ENCODE measurements at regions not wholly inside any gene's neighbourhood (a gene's known extent, or its start where the extent isn't known, plus 50 kb on each side); places are given as distances from the start of the nearest gene placed in this dataset.
"Not testable (repeated sequence)": the region's sequence is repeated elsewhere in the genome, so short reads cannot be mapped to it uniquely, and the experiment has no call there.

GRCh38 chr12:24503477-24503876, 445.4 kb downstream of the BCAT1 start:
- not testable (repeated sequence) for H4K12ac ChIP-seq (ENCODE audit: low read depth, low read length); H2AK5ac ChIP-seq (ENCODE audit: low read length); H3K27me3 ChIP-seq (ENCODE audit: insufficient read depth, low read length); H3K79me1 ChIP-seq (ENCODE audit: low read length); H2BK5ac ChIP-seq (ENCODE audit: low read depth, low read length, poor library complexity); H2AFZ ChIP-seq (ENCODE audit: insufficient read depth, low read length, poor library complexity); H2BK12ac ChIP-seq (ENCODE audit: low read length); H2BK120ac ChIP-seq (ENCODE audit: insufficient read depth, low read length, poor library complexity); DNase-seq; H3K27ac ChIP-seq (ENCODE audit: low read depth, low read length); H4K8ac ChIP-seq (ENCODE audit: low read depth, low read length); H3K9ac ChIP-seq (ENCODE audit: low read length); H3K4me1 ChIP-seq (ENCODE audit: control insufficient read depth in 1 of 2, insufficient read depth in 2 of 2, low read length in 2 of 2); H3K36me3 ChIP-seq (ENCODE audit: control insufficient read depth in 1 of 2, insufficient read depth in 2 of 2, low read length in 2 of 2); H3K23ac ChIP-seq (ENCODE audit: low read length); H3K14ac ChIP-seq (ENCODE audit: low read length); H3K9me3 ChIP-seq (ENCODE audit: insufficient read depth, low read depth, low read length); H3K4me2 ChIP-seq (ENCODE audit: low read length); H3K4ac ChIP-seq (ENCODE audit: low read depth, low read length); H3K4me3 ChIP-seq (ENCODE audit: low read depth, low read length); H3K79me2 ChIP-seq (ENCODE audit: control insufficient read depth, insufficient read depth, low read length, poor library complexity); H4K91ac ChIP-seq (ENCODE audit: low read depth, low read length); H3K18ac ChIP-seq (ENCODE audit: low read length)
- WGBS (ENCODE audit: extremely low coverage, insufficient coverage, insufficient read length), result no CpG with 5 or more reads among the region's 1 CpG

GRCh38 chr12:24500831-24501230, 448.1 kb downstream of the BCAT1 start:
- Histone ChIP-seq H3K4me1 (ENCODE audit: control insufficient read depth in 1 of 2, insufficient read depth in 2 of 2, low read length in 2 of 2) (no peaks in the 10 kb centered on the region), H4K8ac (ENCODE audit: low read depth, low read length) (no peak overlapping the region), H3K4me2 (ENCODE audit: low read length) (no peak overlapping the region), H3K4ac (ENCODE audit: low read depth, low read length) (no peak overlapping the region), H4K12ac (ENCODE audit: low read depth, low read length) (no peak overlapping the region), H2AK5ac (ENCODE audit: low read length) (no peak overlapping the region), H3K79me2 (ENCODE audit: control insufficient read depth, insufficient read depth, low read length, poor library complexity) (no peaks in the 10 kb centered on the region), H3K18ac (ENCODE audit: low read length) (no peak overlapping the region), H3K14ac (ENCODE audit: low read length) (no peak overlapping the region), H3K27me3 (ENCODE audit: insufficient read depth, low read length) (no peaks in the 10 kb centered on the region), H3K23ac (ENCODE audit: low read length) (no peak overlapping the region), H3K9ac (ENCODE audit: low read length) (no peak overlapping the region), H2BK5ac (ENCODE audit: low read depth, low read length, poor library complexity) (no peak overlapping the region), H3K27ac (ENCODE audit: low read depth, low read length) (no peak overlapping the region), H3K4me3 (ENCODE audit: low read depth, low read length) (no peak overlapping the region), H4K91ac (ENCODE audit: low read depth, low read length) (no peak overlapping the region), H3K9me3 (ENCODE audit: insufficient read depth, low read depth, low read length) (no peaks in the 10 kb centered on the region), H3K79me1 (ENCODE audit: low read length) (no peaks in the 10 kb centered on the region), H2BK120ac (ENCODE audit: insufficient read depth, low read length, poor library complexity) (no peak overlapping the region), H2BK12ac (ENCODE audit: low read length) (no peak overlapping the region), H3K36me3 (ENCODE audit: control insufficient read depth in 1 of 2, insufficient read depth in 2 of 2, low read length in 2 of 2) (no peaks in the 10 kb centered on the region), H2AFZ (ENCODE audit: insufficient read depth, low read length, poor library complexity) (no peak overlapping the region)
- WGBS (ENCODE audit: extremely low coverage, insufficient coverage, insufficient read length), result no CpG with 5 or more reads among the region's 2 CpGs
- DNase-seq, result no peak

GRCh38 chr12:24500421-24500820, 448.5 kb downstream of the BCAT1 start:
- H3K79me1 ChIP-seq (ENCODE audit: low read length), result no peaks in the 10 kb centered on the region
- no peak overlapping the region for H3K4ac ChIP-seq (ENCODE audit: low read depth, low read length)
- no peak overlapping the region for H2BK120ac ChIP-seq (ENCODE audit: insufficient read depth, low read length, poor library complexity)
- H2AFZ ChIP-seq (ENCODE audit: insufficient read depth, low read length, poor library complexity), result no peak overlapping the region
- no peak overlapping the region for H3K4me2 ChIP-seq (ENCODE audit: low read length)
- H3K27ac ChIP-seq (ENCODE audit: low read depth, low read length), result no peak overlapping the region
- no peak overlapping the region for H3K9ac ChIP-seq (ENCODE audit: low read length)
- H2BK12ac ChIP-seq (ENCODE audit: low read length), result no peak overlapping the region
- WGBS (ENCODE audit: extremely low coverage, insufficient coverage, insufficient read length), result no CpG with 5 or more reads among the region's 4 CpGs
- no peak overlapping the region for H4K8ac ChIP-seq (ENCODE audit: low read depth, low read length)
- no peak overlapping the region for H3K14ac ChIP-seq (ENCODE audit: low read length)
- H3K4me1 ChIP-seq (ENCODE audit: control insufficient read depth in 1 of 2, insufficient read depth in 2 of 2, low read length in 2 of 2), result no peaks in the 10 kb centered on the region
- H4K12ac ChIP-seq (ENCODE audit: low read depth, low read length), result no peak overlapping the region
- H3K23ac ChIP-seq (ENCODE audit: low read length), result no peak overlapping the region
- no peak overlapping the region for H2BK5ac ChIP-seq (ENCODE audit: low read depth, low read length, poor library complexity)
- no peaks in the 10 kb centered on the region for H3K79me2 ChIP-seq (ENCODE audit: control insufficient read depth, insufficient read depth, low read length, poor library complexity)
- H4K91ac ChIP-seq (ENCODE audit: low read depth, low read length), result no peak overlapping the region
- H3K9me3 ChIP-seq (ENCODE audit: insufficient read depth, low read depth, low read length), result no peaks in the 10 kb centered on the region
- no peaks in the 10 kb centered on the region for H3K27me3 ChIP-seq (ENCODE audit: insufficient read depth, low read length)
- no peaks in the 10 kb centered on the region for H3K36me3 ChIP-seq (ENCODE audit: control insufficient read depth in 1 of 2, insufficient read depth in 2 of 2, low read length in 2 of 2)
- no peak overlapping the region for H2AK5ac ChIP-seq (ENCODE audit: low read length)
- no peak overlapping the region for H3K18ac ChIP-seq (ENCODE audit: low read length)
- no peak for DNase-seq
- H3K4me3 ChIP-seq (ENCODE audit: low read depth, low read length), result no peak overlapping the region

- no peaks in the 10 kb centered on the region for H3K79me2 ChIP-seq (ENCODE audit: control insufficient read depth, insufficient read depth, low read length, poor library complexity)
- H3K36me3 ChIP-seq (ENCODE audit: control insufficient read depth in 1 of 2, insufficient read depth in 2 of 2, low read length in 2 of 2), result no peaks in the 10 kb centered on the region
- H3K23ac ChIP-seq (ENCODE audit: low read length), result no peak overlapping the region
- no peak overlapping the region for H2BK12ac ChIP-seq (ENCODE audit: low read length)
- H4K91ac ChIP-seq (ENCODE audit: low read depth, low read length), result no peak overlapping the region
- H3K14ac ChIP-seq (ENCODE audit: low read length), result no peak overlapping the region
- H3K9ac ChIP-seq (ENCODE audit: low read length), result no peak overlapping the region
- H3K4ac ChIP-seq (ENCODE audit: low read depth, low read length), result no peak overlapping the region
- no peak overlapping the region for H4K12ac ChIP-seq (ENCODE audit: low read depth, low read length)
- H2BK120ac ChIP-seq (ENCODE audit: insufficient read depth, low read length, poor library complexity), result no peak overlapping the region
- DNase-seq, result peak in 1 of 2 donors; percentile 16
- H2AFZ ChIP-seq (ENCODE audit: insufficient read depth, low read length, poor library complexity), result no peak overlapping the region
- no peak overlapping the region for H2BK5ac ChIP-seq (ENCODE audit: low read depth, low read length, poor library complexity)
- no peaks in the 10 kb centered on the region for H3K27me3 ChIP-seq (ENCODE audit: insufficient read depth, low read length)
- no peak overlapping the region for H4K8ac ChIP-seq (ENCODE audit: low read depth, low read length)
- H3K4me1 ChIP-seq (ENCODE audit: control insufficient read depth in 1 of 2, insufficient read depth in 2 of 2, low read length in 2 of 2), result no peaks in the 10 kb centered on the region
- H3K4me3 ChIP-seq (ENCODE audit: low read depth, low read length), result no peak overlapping the region
- no peak overlapping the region for H3K4me2 ChIP-seq (ENCODE audit: low read length)
- H3K9me3 ChIP-seq (ENCODE audit: insufficient read depth, low read depth, low read length), result no peaks in the 10 kb centered on the region
- WGBS (ENCODE audit: extremely low coverage, insufficient coverage, insufficient read length), result no CpG with 5 or more reads among the region's 8 CpGs
- no peak overlapping the region for H3K27ac ChIP-seq (ENCODE audit: low read depth, low read length)
- H2AK5ac ChIP-seq (ENCODE audit: low read length), result no peak overlapping the region
- H3K18ac ChIP-seq (ENCODE audit: low read length), result no peak overlapping the region
- no peaks in the 10 kb centered on the region for H3K79me1 ChIP-seq (ENCODE audit: low read length)
Observed at GRCh38 chr12:24499151-24500146, 449.5 kb downstream of the BCAT1 start.

Data from trophoblast cell (in vitro differentiated cells and primary cell).